Keratinocyte (primary cell): ENCODE measurements at regions not wholly inside any gene's neighbourhood (a gene's known extent, or its start where the extent isn't known, plus 50 kb on each side); places are given as distances from the start of the nearest gene placed in this dataset.

ENCODE experiments used
- DNase-seq: peaks from one replicate; pipeline ENCODE4 v3.0.0-alpha.2; 2011; ENCODE audit warnings: low read depth, missing footprints, low spot score
- FAIRE-seq: peaks from 2 replicates; lab custom pipeline; 2011; peaks lifted over from hg19 to GRCh38; lab: Jason Lieb, UNC
- H2AFZ ChIP-seq: 2 replicates; pipeline ENCODE4 v1.6.0; 2012; ENCODE audit warnings: low read length, control low read depth, inconsistent platforms; ENCODE audit not compliant: control insufficient read depth
- H3K27ac ChIP-seq: 2 replicates; pipeline ENCODE4 v1.5.1; 2011; ENCODE audit warnings: low read length; ENCODE audit not compliant: control insufficient read depth, insufficient read depth
- H3K27me3 ChIP-seq: 3 replicates; pipeline ENCODE4 v1.6.0; 2011; ENCODE audit warnings: low read length; ENCODE audit not compliant: control insufficient read depth, insufficient read depth; ENCODE audit errors: extremely low read depth
- H3K36me3 ChIP-seq, 2 experiments: 2 replicates in 1 of 2; 3 replicates in 1 of 2; pipeline ENCODE4 v1.5.1; 2011; ENCODE audit warnings: low read length in 2 of 2, mild to moderate bottlenecking in 1 of 2; ENCODE audit not compliant: control insufficient read depth in 2 of 2, insufficient read depth in 2 of 2; ENCODE audit errors: extremely low read depth in 1 of 2
- H3K4me1 ChIP-seq: 3 replicates; pipeline ENCODE4 v1.5.1; 2011; ENCODE audit warnings: low read length; ENCODE audit not compliant: control insufficient read depth, insufficient read depth; ENCODE audit errors: extremely low read depth
- H3K4me2 ChIP-seq: 3 replicates; pipeline ENCODE4 v1.6.0; 2011; ENCODE audit warnings: low read depth, low read length; ENCODE audit not compliant: control insufficient read depth, insufficient read depth; ENCODE audit errors: extremely low read depth
- H3K4me3 ChIP-seq, 3 experiments: fragments of 200-600 bp in 1 of 3; sonication (generic) in 1 of 3; 2 replicates in 2 of 3; 3 replicates in 1 of 3; pipeline ENCODE4 v1.5.1; 2011 to 2016; ENCODE audit warnings: low read length in 3 of 3, mild to moderate bottlenecking in 3 of 3, control low read depth in 2 of 3, inconsistent platforms in 1 of 3, low read depth in 1 of 3, mixed read lengths in 1 of 3, mixed run types in 1 of 3, moderate library complexity in 1 of 3; ENCODE audit not compliant: control insufficient read depth in 2 of 3, insufficient read depth in 2 of 3; ENCODE audit errors: extremely low read depth in 1 of 3
- H3K79me2 ChIP-seq: 2 replicates; pipeline ENCODE4 v1.6.0; 2012; ENCODE audit warnings: low read length; ENCODE audit not compliant: control insufficient read depth, insufficient read depth
- H3K9ac ChIP-seq: 3 replicates; pipeline ENCODE4 v1.6.0; 2011; ENCODE audit warnings: low read length; ENCODE audit not compliant: control insufficient read depth, insufficient read depth; ENCODE audit errors: extremely low read depth
- H3K9me1 ChIP-seq: 3 replicates; pipeline ENCODE4 v1.6.0; 2011; ENCODE audit warnings: low read length; ENCODE audit not compliant: control insufficient read depth, insufficient read depth; ENCODE audit errors: extremely low read depth
- H3K9me3 ChIP-seq: 2 replicates; pipeline ENCODE4 v1.5.1; 2012; ENCODE audit warnings: low read depth, low read length; ENCODE audit not compliant: control insufficient read depth
- H4K20me1 ChIP-seq: 3 replicates; pipeline ENCODE4 v1.6.0; 2011; ENCODE audit warnings: low read length; ENCODE audit not compliant: control insufficient read depth, insufficient read depth; ENCODE audit errors: extremely low read depth
- EZH2 ChIP-seq: IDR thresholded peaks from one replicate; pipeline ENCODE4 v1.6.1; 2012; ENCODE audit warnings: inconsistent platforms, mild to moderate bottlenecking, low read length, moderate library complexity
- dilution Hi-C: fragments of 300-500 bp; cut with MboI; formaldehyde crosslinking; loops from one replicate; pipeline ENCODE4 v1.7.0; 2020; ENCODE audit warnings: low sequenced_read_pairs; ENCODE audit not compliant: extremely low pct_ligation_motif_present
- TF ChIP-seq, protein P1 (sequence below), 3 experiments: IDR thresholded peaks in 1 of 3; conservative IDR thresholded peaks in 1 of 3; optimal IDR thresholded peaks in 1 of 3; 2 replicates in 2 of 3; 3 replicates in 1 of 3; pipeline versions ENCODE3 to v1.5.1; 2011; ENCODE audit warnings: low read length in 3 of 3, mild to moderate bottlenecking in 3 of 3, moderate library complexity in 2 of 3, control low read depth in 1 of 3, inconsistent platforms in 1 of 3; ENCODE audit not compliant: insufficient read depth in 2 of 3; ENCODE audit errors: extremely low read depth in 1 of 3

GRCh38 chr20:11845340-11845739 is 72.4 kb upstream of the BTBD3 start:
- DNase-seq: no peak
- Histone ChIP-seq H3K9me1 (no peaks in the 10 kb centered on the region), H3K36me3 (no peaks in the 10 kb centered on the region), H3K27ac (no peak overlapping the region), H3K4me3 (no peak overlapping the region), H4K20me1 (no peaks in the 10 kb centered on the region), H3K9me3 (no peaks in the 10 kb centered on the region), H3K79me2 (no peaks in the 10 kb centered on the region), H2AFZ (no peak overlapping the region), H3K27me3 (no peaks in the 10 kb centered on the region), H3K4me1 (peaks cover 9% of the 10 kb centered on the region), H3K9ac (no peak overlapping the region), H3K4me2 (no peak overlapping the region)
- no peak for FAIRE-seq
- dilution Hi-C loops: no loop called here
- no peak for TF ChIP-seq EZH2
- TF ChIP-seq, protein P1, sequence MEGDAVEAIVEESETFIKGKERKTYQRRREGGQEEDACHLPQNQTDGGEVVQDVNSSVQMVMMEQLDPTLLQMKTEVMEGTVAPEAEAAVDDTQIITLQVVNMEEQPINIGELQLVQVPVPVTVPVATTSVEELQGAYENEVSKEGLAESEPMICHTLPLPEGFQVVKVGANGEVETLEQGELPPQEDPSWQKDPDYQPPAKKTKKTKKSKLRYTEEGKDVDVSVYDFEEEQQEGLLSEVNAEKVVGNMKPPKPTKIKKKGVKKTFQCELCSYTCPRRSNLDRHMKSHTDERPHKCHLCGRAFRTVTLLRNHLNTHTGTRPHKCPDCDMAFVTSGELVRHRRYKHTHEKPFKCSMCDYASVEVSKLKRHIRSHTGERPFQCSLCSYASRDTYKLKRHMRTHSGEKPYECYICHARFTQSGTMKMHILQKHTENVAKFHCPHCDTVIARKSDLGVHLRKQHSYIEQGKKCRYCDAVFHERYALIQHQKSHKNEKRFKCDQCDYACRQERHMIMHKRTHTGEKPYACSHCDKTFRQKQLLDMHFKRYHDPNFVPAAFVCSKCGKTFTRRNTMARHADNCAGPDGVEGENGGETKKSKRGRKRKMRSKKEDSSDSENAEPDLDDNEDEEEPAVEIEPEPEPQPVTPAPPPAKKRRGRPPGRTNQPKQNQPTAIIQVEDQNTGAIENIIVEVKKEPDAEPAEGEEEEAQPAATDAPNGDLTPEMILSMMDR (optimal IDR thresholded peaks at IDR 0.05 in 1 of 3, IDR thresholded peaks at IDR 0.05 in 1 of 3, conservative IDR thresholded peaks at IDR 0.05 in 1 of 3; ENCODE audit: extremely low read depth in 1 of 3, insufficient read depth in 2 of 3, low read length in 3 of 3): no peak

- no peaks in the 10 kb centered on the region for H3K36me3 ChIP-seq
- H3K9ac ChIP-seq: no peak overlapping the region
- no peaks in the 10 kb centered on the region for H3K79me2 ChIP-seq
- H3K4me2 ChIP-seq: no peak overlapping the region
- no peaks in the 10 kb centered on the region for H3K9me3 ChIP-seq
- H3K27ac ChIP-seq: no peak overlapping the region
- no peaks in the 10 kb centered on the region for H3K9me1 ChIP-seq
- no peak overlapping the region for H3K4me3 ChIP-seq
- TF ChIP-seq EZH2: no peak
- TF ChIP-seq, protein P1 (optimal IDR thresholded peaks at IDR 0.05 in 1 of 3, IDR thresholded peaks at IDR 0.05 in 1 of 3, conservative IDR thresholded peaks at IDR 0.05 in 1 of 3; ENCODE audit: extremely low read depth in 1 of 3, insufficient read depth in 2 of 3, low read length in 3 of 3): no peak
- FAIRE-seq: no peak
- no peak overlapping the region for H2AFZ ChIP-seq
- no peak for DNase-seq
- dilution Hi-C loops: no loop called here
- no peaks in the 10 kb centered on the region for H3K27me3 ChIP-seq
- no peaks in the 10 kb centered on the region for H4K20me1 ChIP-seq
- H3K4me1 ChIP-seq: peaks cover 17% of the 10 kb centered on the region
These were observed 71.6 kb upstream of the BTBD3 start for GRCh38 chr20:11846131-11846530.
